Neural progenitor cell (in vitro differentiated cells): ENCODE measurements at regions not wholly inside any gene's neighbourhood (a gene's known extent, or its start where the extent isn't known, plus 50 kb on each side); places are given as distances from the start of the nearest gene placed in this dataset.

Source experiments
- DNase-seq: peaks from one replicate; pipeline ENCODE4 v3.0.0-alpha.2; 2016; ENCODE audit warnings: low spot score
- H2AFZ ChIP-seq: fragments of 200-600 bp; sonication (generic); replicated peaks from 2 replicates; pipeline ENCODE4 v1.6.1; 2016; ENCODE audit warnings: antibody characterized with exemption
- H3F3A ChIP-seq: fragments of 200-600 bp; sonication (generic); 2 replicates; pipeline ENCODE4 v1.6.1; 2016; ENCODE audit warnings: antibody characterized with exemption, low read depth
- H3K27ac ChIP-seq: fragments of 200-600 bp; sonication (generic); 2 replicates; pipeline ENCODE4 v1.5.1; 2016; ENCODE audit warnings: mild to moderate bottlenecking
- H3K27me3 ChIP-seq: fragments of 200-600 bp; sonication (generic); 2 replicates; pipeline ENCODE4 v1.6.1; 2016; ENCODE audit warnings: mild to moderate bottlenecking, moderate library complexity
- H3K36me3 ChIP-seq: fragments of 200-600 bp; sonication (generic); 2 replicates; pipeline ENCODE4 v1.5.1; 2016
- H3K4me1 ChIP-seq: fragments of 200-600 bp; sonication (generic); 2 replicates; pipeline ENCODE4 v1.6.1; 2016; ENCODE audit warnings: mixed run types
- H3K4me2 ChIP-seq: fragments of 200-600 bp; sonication (generic); 2 replicates; pipeline ENCODE4 v1.6.1; 2016
- H3K4me3 ChIP-seq: fragments of 200-600 bp; sonication (generic); 2 replicates; pipeline ENCODE4 v1.5.1; 2016
- H3K79me2 ChIP-seq: fragments of 200-600 bp; sonication (generic); 2 replicates; pipeline ENCODE4 v1.6.1; 2016; ENCODE audit warnings: low read depth
- H3K9ac ChIP-seq: fragments of 200-600 bp; sonication (generic); 2 replicates; pipeline ENCODE4 v1.6.1; 2016
- H3K9me3 ChIP-seq: fragments of 200-600 bp; sonication (generic); 2 replicates; pipeline ENCODE4 v1.5.1; 2016; ENCODE audit warnings: low read depth
- H4K20me1 ChIP-seq: fragments of 200-600 bp; sonication (generic); 2 replicates; pipeline ENCODE4 v1.6.1; 2016; ENCODE audit warnings: low read depth
- H3K27ac Mint-ChIP-seq: 3 replicates; pipeline ENCODE4 v1.8.0; 2021; ENCODE audit warnings: mixed read lengths
- H3K27me3 Mint-ChIP-seq: 2 replicates; pipeline ENCODE4 v1.8.0; 2022; ENCODE audit warnings: low read depth, mild to moderate bottlenecking, inconsistent platforms, moderate library complexity, mixed read lengths; ENCODE audit not compliant: insufficient read depth
- H3K36me3 Mint-ChIP-seq: 3 replicates; pipeline ENCODE4 v1.8.0; 2021; ENCODE audit warnings: mixed read lengths
- H3K4me1 Mint-ChIP-seq: 3 replicates; pipeline ENCODE4 v1.8.0; 2021; ENCODE audit warnings: mixed read lengths
- H3K4me3 Mint-ChIP-seq: 3 replicates; pipeline ENCODE4 v1.8.0; 2021; ENCODE audit warnings: mild to moderate bottlenecking, moderate library complexity, mixed read lengths
- H3K9me3 Mint-ChIP-seq: 3 replicates; pipeline ENCODE4 v1.8.0; 2020; ENCODE audit warnings: mixed read lengths
- CTCF ChIP-seq: fragments of 200-600 bp; sonication (generic); IDR thresholded peaks from 2 replicates; pipeline ENCODE4 v1.5.1; 2017; ENCODE audit warnings: antibody characterized with exemption, mild to moderate bottlenecking
- EZH2 ChIP-seq: fragments of 200-600 bp; sonication (generic); IDR thresholded peaks from 2 replicates; pipeline ENCODE4 v1.6.1; 2017; ENCODE audit warnings: antibody characterized with exemption, mild to moderate bottlenecking, moderate library complexity
- EZH2phosphoT487 ChIP-seq: fragments of 200-600 bp; sonication (generic); IDR thresholded peaks from 2 replicates; pipeline ENCODE4 v1.6.1; 2017; ENCODE audit warnings: antibody characterized with exemption

GRCh38 chr2:19652811-19653210, 249.0 kb downstream of the TTC32 start:
- no peak overlapping the region for H3K27ac ChIP-seq
- Mint-ChIP-seq H3K9me3 (no peaks in the 10 kb centered on the region), H3K4me1 (peaks cover 22% of the 10 kb centered on the region), H3K27ac (no peak overlapping the region), H3K4me3 (no peak overlapping the region), H3K27me3 (no peaks in the 10 kb centered on the region), H3K36me3 (no peaks in the 10 kb centered on the region)
- no peak overlapping the region for H3K4me3 ChIP-seq
- no peaks in the 10 kb centered on the region for H4K20me1 ChIP-seq
- H3K4me1 ChIP-seq = peaks cover 4% of the 10 kb centered on the region
- no peaks in the 10 kb centered on the region for H3K27me3 ChIP-seq
- no peaks in the 10 kb centered on the region for H3K36me3 ChIP-seq
- H2AFZ ChIP-seq = no peak overlapping the region
- H3K9ac ChIP-seq = no peak overlapping the region
- H3F3A ChIP-seq = no peaks in the 10 kb centered on the region
- no peaks in the 10 kb centered on the region for H3K79me2 ChIP-seq
- peak; percentile 58 for DNase-seq
- no peaks in the 10 kb centered on the region for H3K9me3 ChIP-seq
- no peak overlapping the region for H3K4me2 ChIP-seq
- TF ChIP-seq EZH2 (no peak), EZH2phosphoT487 (no peak), CTCF (no peak)

- H3K27ac Mint-ChIP-seq = no peak overlapping the region
- H3K4me1 Mint-ChIP-seq = peaks cover 22% of the 10 kb centered on the region
- no peak for DNase-seq
- H3K4me3 Mint-ChIP-seq = no peak overlapping the region
- H3K36me3 ChIP-seq = no peaks in the 10 kb centered on the region
- H3K9ac ChIP-seq = no peak overlapping the region
- H3K27me3 ChIP-seq = no peaks in the 10 kb centered on the region
- H3K27me3 Mint-ChIP-seq = peaks cover 2% of the 10 kb centered on the region
- no peaks in the 10 kb centered on the region for H4K20me1 ChIP-seq
- no peak overlapping the region for H3K4me3 ChIP-seq
- no peaks in the 10 kb centered on the region for H3K9me3 ChIP-seq
- H3K36me3 Mint-ChIP-seq = no peaks in the 10 kb centered on the region
- peaks cover 4% of the 10 kb centered on the region for H3K4me1 ChIP-seq
- no peak overlapping the region for H2AFZ ChIP-seq
- H3K27ac ChIP-seq = no peak overlapping the region
- TF ChIP-seq EZH2 (no peak), EZH2phosphoT487 (no peak)
- no peaks in the 10 kb centered on the region for H3K79me2 ChIP-seq
- H3K9me3 Mint-ChIP-seq = no peaks in the 10 kb centered on the region
- H3F3A ChIP-seq = no peaks in the 10 kb centered on the region
- H3K4me2 ChIP-seq = no peak overlapping the region
These were observed 250.3 kb downstream of the TTC32 start for GRCh38 chr2:19651466-19651865.

- H3K9ac ChIP-seq = no peak overlapping the region
- H3K36me3 ChIP-seq = no peaks in the 10 kb centered on the region
- H3K79me2 ChIP-seq = no peaks in the 10 kb centered on the region
- H3K27me3 ChIP-seq = no peaks in the 10 kb centered on the region
- Mint-ChIP-seq H3K4me1 (peaks cover 14% of the 10 kb centered on the region), H3K9me3 (no peaks in the 10 kb centered on the region), H3K36me3 (no peaks in the 10 kb centered on the region), H3K27me3 (peaks cover 2% of the 10 kb centered on the region), H3K27ac (no peak overlapping the region), H3K4me3 (no peak overlapping the region)
- H3F3A ChIP-seq = no peaks in the 10 kb centered on the region
- H3K9me3 ChIP-seq = no peaks in the 10 kb centered on the region
- H2AFZ ChIP-seq = no peak overlapping the region
- no peaks in the 10 kb centered on the region for H4K20me1 ChIP-seq
- TF ChIP-seq EZH2phosphoT487 (no peak), CTCF (no peak), EZH2 (no peak)
- DNase-seq = no peak
- H3K4me2 ChIP-seq = no peak overlapping the region
- H3K27ac ChIP-seq = no peak overlapping the region
- peaks cover 4% of the 10 kb centered on the region for H3K4me1 ChIP-seq
- H3K4me3 ChIP-seq = no peak overlapping the region
These were observed 251.9 kb downstream of the TTC32 start for GRCh38 chr2:19649785-19650380.

GRCh38 chr2:19649142-19649541, 252.6 kb downstream of the TTC32 start:
- no peaks in the 10 kb centered on the region for H3K9me3 Mint-ChIP-seq
- Histone ChIP-seq H3K9ac (no peak overlapping the region), H3K9me3 (no peaks in the 10 kb centered on the region), H3K4me1 (peaks cover 4% of the 10 kb centered on the region), H2AFZ (no peak overlapping the region), H3K27me3 (no peaks in the 10 kb centered on the region), H3K4me2 (no peak overlapping the region), H4K20me1 (no peaks in the 10 kb centered on the region), H3K27ac (no peak overlapping the region), H3F3A (no peaks in the 10 kb centered on the region), H3K79me2 (no peaks in the 10 kb centered on the region), H3K36me3 (no peaks in the 10 kb centered on the region), H3K4me3 (no peak overlapping the region)
- H3K4me3 Mint-ChIP-seq = no peak overlapping the region
- no peaks in the 10 kb centered on the region for H3K36me3 Mint-ChIP-seq
- no peak for TF ChIP-seq EZH2phosphoT487
- TF ChIP-seq CTCF = no peak
- TF ChIP-seq EZH2 = no peak
- H3K27ac Mint-ChIP-seq = no peak overlapping the region
- H3K4me1 Mint-ChIP-seq = peaks cover 14% of the 10 kb centered on the region
- no peak for DNase-seq
- peaks cover 2% of the 10 kb centered on the region for H3K27me3 Mint-ChIP-seq
